Retinal pigment epithelial cell (primary cell): ENCODE measurements at regions not wholly inside any gene's neighbourhood (a gene's known extent, or its start where the extent isn't known, plus 50 kb on each side); places are given as distances from the start of the nearest gene placed in this dataset.
"Not testable (repeated sequence)": the region's sequence is repeated elsewhere in the genome, so short reads cannot be mapped to it uniquely, and the experiment has no call there.

Experiments used
- DNase-seq: peaks from one replicate; pipeline ENCODE4 v3.0.0-alpha.2; 2010; ENCODE audit warnings: low read depth
- H3K4me3 ChIP-seq: 2 replicates; pipeline ENCODE4 v1.5.1; 2011; ENCODE audit warnings: mild to moderate bottlenecking, low read length, control low read depth, moderate library complexity
- CTCF ChIP-seq: conservative IDR thresholded peaks from 2 replicates; pipeline ENCODE4 v1.5.1; 2011; ENCODE audit warnings: low read depth, low read length, control low read depth, inconsistent platforms

- no peak for TF ChIP-seq CTCF
- no peak for DNase-seq
- no peak overlapping the region for H3K4me3 ChIP-seq
Measured at GRCh38 chr5:161002571-161003074, 150.6 kb upstream of the ATP10B start.

DNA sequence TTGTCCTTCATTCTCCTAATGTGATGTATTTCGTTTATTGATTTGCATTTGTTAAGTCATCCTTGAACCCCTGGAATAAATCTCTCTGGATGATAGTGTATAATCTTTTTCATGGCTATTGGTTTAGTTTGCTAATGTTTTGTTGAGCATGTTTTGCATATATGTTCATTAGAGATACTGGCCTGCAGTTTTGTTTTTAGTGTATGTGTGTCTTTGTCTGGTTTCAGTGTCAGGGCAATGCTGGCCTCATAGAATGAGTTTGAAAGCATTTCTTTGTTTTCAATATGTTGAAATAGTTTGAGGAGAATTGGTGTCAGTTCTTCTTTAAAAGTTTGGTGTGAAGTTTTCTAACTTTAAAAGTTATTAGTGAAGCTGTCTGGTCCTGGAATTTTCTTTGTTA, 149.6 kb upstream of the ATP10B start:
- DNase-seq, result no peak
- no peak overlapping the region for H3K4me3 ChIP-seq
- no peak for TF ChIP-seq CTCF

DNA sequence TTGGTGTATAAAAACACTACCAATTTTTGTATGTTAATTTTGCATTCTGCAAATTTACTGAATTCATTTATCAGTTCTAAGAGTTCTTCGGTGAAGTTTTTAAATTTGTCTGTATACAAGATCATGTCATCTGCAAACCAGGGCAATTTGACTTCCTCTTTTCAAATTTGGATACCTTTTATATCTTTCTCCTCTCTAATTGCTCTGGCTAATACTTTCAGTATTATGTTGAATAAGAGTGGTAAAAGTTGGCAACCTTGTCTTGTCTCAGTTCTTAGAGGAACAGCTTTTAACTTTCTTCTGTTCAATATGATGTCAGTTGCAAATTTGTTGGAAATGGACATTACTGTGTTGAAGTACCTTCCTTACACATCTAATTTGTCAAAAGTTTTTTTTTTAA, 149.1 kb upstream of the ATP10B start:
- H3K4me3 ChIP-seq, DNase-seq: not testable (repeated sequence)

GRCh38 chr5:160991205-160991604, 139.2 kb upstream of the ATP10B start:
- DNase-seq, result no peak
- no peak overlapping the region for H3K4me3 ChIP-seq
- no peak for TF ChIP-seq CTCF

DNA sequence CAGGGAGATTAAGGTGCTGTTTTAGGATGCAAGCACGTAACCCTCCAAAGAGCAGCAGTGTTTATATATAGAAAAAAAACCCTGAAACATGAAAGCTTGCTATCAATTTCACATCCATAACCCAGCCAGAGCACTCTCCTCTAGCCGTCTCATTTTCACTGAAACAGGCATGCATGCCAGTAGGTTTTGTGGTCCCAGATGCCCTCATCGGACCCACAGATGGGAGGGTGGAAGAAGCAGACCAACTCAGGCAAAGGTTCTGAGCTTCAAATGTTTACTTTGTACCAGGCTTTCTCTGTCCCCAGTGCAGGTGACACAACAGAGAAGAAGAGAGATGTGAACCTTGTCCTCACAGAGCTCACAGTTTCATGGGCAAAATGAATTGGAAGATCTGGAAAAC, 127.4 kb upstream of the ATP10B start:
- H3K4me3 ChIP-seq, result no peak overlapping the region
- TF ChIP-seq CTCF, result no peak
- no peak for DNase-seq

DNA sequence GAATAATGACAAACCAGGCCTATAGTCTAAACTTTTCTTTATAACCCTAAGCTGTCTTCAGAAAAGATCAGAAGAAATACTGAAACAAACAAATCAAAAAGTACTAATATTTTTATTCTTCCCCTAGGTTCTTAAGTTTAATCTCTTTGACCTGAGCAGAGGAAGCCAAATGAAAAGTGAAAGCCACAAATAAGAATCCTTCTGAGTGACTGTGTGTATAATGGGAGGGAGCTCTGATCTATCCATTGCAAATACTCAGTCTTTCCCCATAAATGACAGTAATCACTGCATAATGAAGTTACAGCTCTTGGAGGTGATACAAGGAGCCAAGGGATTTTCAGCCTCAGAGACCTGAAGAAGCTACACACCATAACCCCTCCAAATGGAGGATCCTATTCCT, 126.9 kb upstream of the ATP10B start:
- no peak overlapping the region for H3K4me3 ChIP-seq
- DNase-seq, result peak; percentile 2
- no peak for TF ChIP-seq CTCF

DNA sequence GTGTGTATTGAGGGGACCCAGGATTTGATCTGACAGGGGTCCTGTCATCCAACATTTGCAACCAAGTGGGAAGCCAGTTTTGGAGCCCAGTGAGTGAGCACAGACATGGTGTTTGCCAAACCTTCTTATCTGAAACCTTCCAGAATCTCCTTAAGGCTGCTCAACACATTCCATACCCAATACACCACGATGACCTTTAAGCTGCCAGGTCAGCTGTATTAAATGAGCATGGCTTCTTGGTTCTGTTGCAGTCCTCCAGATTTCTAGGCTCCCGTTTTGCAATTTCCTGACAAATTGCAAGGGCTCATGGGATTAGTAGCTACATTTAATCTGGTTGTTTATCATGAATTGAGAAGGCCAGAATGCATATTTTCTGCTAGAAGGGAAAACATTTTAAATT, 124.2 kb upstream of the ATP10B start:
- DNase-seq, result peak; percentile 79
- no peak overlapping the region for H3K4me3 ChIP-seq
- no peak for TF ChIP-seq CTCF
